Testis (tissue), 2 donors: ENCODE measurements at regions not wholly inside any gene's neighbourhood (a gene's known extent, or its start where the extent isn't known, plus 50 kb on each side); places are given as distances from the start of the nearest gene placed in this dataset.

ENCODE experiments used
- DNase-seq: peaks from one replicate; pipeline ENCODE4 v3.0.0-alpha.2; 2019
- H3K27ac ChIP-seq, 2 donors: fragments of 200-600 bp; sonication (generic); one replicate each; pipeline ENCODE4 v1.5.1; 2019
- H3K27me3 ChIP-seq: fragments of 200-600 bp; sonication (generic); one replicate; pipeline ENCODE4 v1.5.1; 2019
- H3K36me3 ChIP-seq: fragments of 200-600 bp; sonication (generic); one replicate; pipeline ENCODE4 v1.5.1; 2017; ENCODE audit warnings: low read depth; ENCODE audit errors: missing control alignments
- H3K4me1 ChIP-seq: fragments of 200-600 bp; sonication (generic); one replicate; pipeline ENCODE4 v1.5.1; 2019
- H3K4me3 ChIP-seq, 2 donors: fragments of 200-600 bp; sonication (generic); one replicate each; pipeline ENCODE4 v1.5.1; 2017 to 2019
- H3K9me3 ChIP-seq: fragments of 200-600 bp; sonication (generic); one replicate; pipeline ENCODE4 v1.5.1; 2017
- POLR2A ChIP-seq: fragments of 450-650 bp; IDR thresholded peaks from one replicate; pipeline ENCODE4 v1.6.1; 2017; ENCODE audit warnings: antibody characterized with exemption, mild to moderate bottlenecking, moderate library complexity
- WGBS, 2 donors: methylation state at CpG; one replicate each; pipeline ENCODE4 v1.1.5; 2018; 5-methylcytosine and 5-hydroxymethylcytosine counted together
- intact Hi-C: fragments of 100-400 bp; cut with DNase I; formaldehyde crosslinking; loops from one replicate; pipeline ENCODE4 v1.15.1; 2023; ENCODE audit warnings: low total_unique reads
- TF ChIP-seq, protein P1 (sequence below), 3 experiments: fragments of 450-650 bp in 2 of 3; fragments of 200-600 bp in 1 of 3; sonication (generic) in 1 of 3; IDR thresholded peaks; one replicate each; pipeline ENCODE4 v1.5.1; 2016 to 2019; ENCODE audit warnings: antibody characterized with exemption in 3 of 3, mild to moderate bottlenecking in 2 of 3, moderate library complexity in 1 of 3

GRCh38 chr15:87631093-87631492 lies 625.4 kb downstream of the NTRK3 start:
- H3K27me3 ChIP-seq: no peaks in the 10 kb centered on the region
- H3K36me3 ChIP-seq: no peaks in the 10 kb centered on the region
- DNase-seq: no peak
- no peak overlapping the region for H3K27ac ChIP-seq
- TF ChIP-seq POLR2A: no peak
- TF ChIP-seq, protein P1, sequence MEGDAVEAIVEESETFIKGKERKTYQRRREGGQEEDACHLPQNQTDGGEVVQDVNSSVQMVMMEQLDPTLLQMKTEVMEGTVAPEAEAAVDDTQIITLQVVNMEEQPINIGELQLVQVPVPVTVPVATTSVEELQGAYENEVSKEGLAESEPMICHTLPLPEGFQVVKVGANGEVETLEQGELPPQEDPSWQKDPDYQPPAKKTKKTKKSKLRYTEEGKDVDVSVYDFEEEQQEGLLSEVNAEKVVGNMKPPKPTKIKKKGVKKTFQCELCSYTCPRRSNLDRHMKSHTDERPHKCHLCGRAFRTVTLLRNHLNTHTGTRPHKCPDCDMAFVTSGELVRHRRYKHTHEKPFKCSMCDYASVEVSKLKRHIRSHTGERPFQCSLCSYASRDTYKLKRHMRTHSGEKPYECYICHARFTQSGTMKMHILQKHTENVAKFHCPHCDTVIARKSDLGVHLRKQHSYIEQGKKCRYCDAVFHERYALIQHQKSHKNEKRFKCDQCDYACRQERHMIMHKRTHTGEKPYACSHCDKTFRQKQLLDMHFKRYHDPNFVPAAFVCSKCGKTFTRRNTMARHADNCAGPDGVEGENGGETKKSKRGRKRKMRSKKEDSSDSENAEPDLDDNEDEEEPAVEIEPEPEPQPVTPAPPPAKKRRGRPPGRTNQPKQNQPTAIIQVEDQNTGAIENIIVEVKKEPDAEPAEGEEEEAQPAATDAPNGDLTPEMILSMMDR (IDR thresholded peaks at IDR 0.05): no peak
- H3K4me1 ChIP-seq: peaks cover 10% of the 10 kb centered on the region
- WGBS, 2 donors: 88 to 94% methylated on average over 1 of the region's 1 CpG
- no peak overlapping the region for H3K4me3 ChIP-seq
- H3K9me3 ChIP-seq: no peaks in the 10 kb centered on the region
- intact Hi-C loops: no loop called here

DNA sequence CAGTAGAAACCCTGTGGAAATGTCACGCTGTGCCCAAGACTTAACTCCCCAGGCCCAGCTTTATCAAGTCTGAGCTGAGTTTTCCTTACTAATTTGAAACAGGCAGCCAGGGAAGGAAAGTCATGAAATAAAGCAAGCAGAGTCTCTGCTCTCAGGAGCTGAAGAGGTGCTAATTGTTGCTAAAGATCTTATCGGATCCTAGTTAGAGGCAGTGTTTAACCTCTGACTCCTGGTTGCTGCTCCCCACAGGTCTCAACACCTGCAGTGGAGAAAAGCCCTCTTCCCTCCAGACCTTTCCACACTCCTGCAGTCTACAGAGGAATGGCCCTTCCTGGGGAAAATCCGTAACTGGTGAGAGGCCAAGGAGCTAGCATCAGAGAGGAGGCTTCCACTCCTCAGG lies 628.2 kb downstream of the NTRK3 start:
- peaks cover 10% of the 10 kb centered on the region for H3K4me1 ChIP-seq
- WGBS, 2 donors: 62 to 85% methylated on average over 3 of the region's 3 CpGs
- no peak for TF ChIP-seq POLR2A
- TF ChIP-seq, protein P1 (IDR thresholded peaks at IDR 0.05): no peak
- H3K27ac ChIP-seq: no peak overlapping the region
- H3K27me3 ChIP-seq: no peaks in the 10 kb centered on the region
- H3K4me3 ChIP-seq: no peak overlapping the region
- H3K36me3 ChIP-seq: no peaks in the 10 kb centered on the region
- no peak for DNase-seq
- intact Hi-C loops: no loop called here
- H3K9me3 ChIP-seq: no peaks in the 10 kb centered on the region

- Histone ChIP-seq H3K27ac (no peak overlapping the region), H3K4me3 (no peak overlapping the region), H3K4me1 (peaks cover 5% of the 10 kb centered on the region), H3K9me3 (no peaks in the 10 kb centered on the region), H3K27me3 (no peaks in the 10 kb centered on the region), H3K36me3 (no peaks in the 10 kb centered on the region)
- intact Hi-C loops: no loop called here
- 73 to 88% methylated on average over 4 of the region's 4 CpGs for WGBS, 2 donors
- TF ChIP-seq, protein P1 (IDR thresholded peaks at IDR 0.05): no peak
- TF ChIP-seq POLR2A: no peak
- no peak for DNase-seq
Measured at GRCh38 chr15:87626860-87627259, 629.7 kb downstream of the NTRK3 start.

- Histone ChIP-seq H3K4me3 (no peak overlapping the region), H3K36me3 (no peaks in the 10 kb centered on the region), H3K4me1 (no peaks in the 10 kb centered on the region), H3K27ac (no peak overlapping the region), H3K9me3 (no peaks in the 10 kb centered on the region), H3K27me3 (no peaks in the 10 kb centered on the region)
- WGBS, 2 donors: 58 to 69% methylated on average over 6 of the region's 6 CpGs
- TF ChIP-seq, protein P1 (IDR thresholded peaks at IDR 0.05): no peak
- no peak for TF ChIP-seq POLR2A
- intact Hi-C loops: no loop called here
- no peak for DNase-seq
Measured at GRCh38 chr15:87623832-87624231, 632.7 kb downstream of the NTRK3 start.

GRCh38 chr15:87620393-87620792 lies 636.1 kb downstream of the NTRK3 start:
- H3K27ac ChIP-seq: no peak overlapping the region
- no peaks in the 10 kb centered on the region for H3K27me3 ChIP-seq
- no peaks in the 10 kb centered on the region for H3K9me3 ChIP-seq
- H3K4me3 ChIP-seq: no peak overlapping the region
- intact Hi-C loops: no loop called here
- WGBS, 2 donors: 92 to 99% methylated on average over 2 of the region's 2 CpGs
- TF ChIP-seq, protein P1 (IDR thresholded peaks at IDR 0.05): no peak
- no peak for TF ChIP-seq POLR2A
- DNase-seq: no peak
- H3K4me1 ChIP-seq: peaks cover 7% of the 10 kb centered on the region
- no peaks in the 10 kb centered on the region for H3K36me3 ChIP-seq
